ENCODE measurements at regions not wholly inside any gene's neighbourhood (a gene's known extent, or its start where the extent isn't known, plus 50 kb on each side); places are given as distances from the start of the nearest gene placed in this dataset.

- Histone ChIP-seq H3K9me2 (no peaks in the 10 kb centered on the region), H3K4me2 (no peak overlapping the region), H3K27ac (ENCODE audit: low read depth in 2 of 2, low read length in 1 of 2) (no peak overlapping the region), H3K4me3 (ENCODE audit: low read depth in 2 of 2, low read length in 1 of 2) (no peak overlapping the region), H3K4me1 (ENCODE audit: control insufficient read depth in 1 of 2, insufficient read depth in 2 of 2, low read depth in 1 of 2, low read length in 1 of 2) (peaks cover 0 to 2% of the 10 kb centered on the region in 2 experiments; a peak in 1 of 4 replicates), H3K79me2 (ENCODE audit: insufficient read depth) (no peaks in the 10 kb centered on the region), H3K36me3 (replicated peaks in 1 of 2; ENCODE audit: control insufficient read depth in 1 of 2, insufficient read depth in 2 of 2, low read length in 1 of 2) (no peaks in the 10 kb centered on the region), H3K9me3 (no peaks in the 10 kb centered on the region), H4K20me1 (ENCODE audit: insufficient read depth) (no peaks in the 10 kb centered on the region), H2AFZ (ENCODE audit: low read depth) (no peak overlapping the region), H3K9ac (no peak overlapping the region), H3K27me3 (ENCODE audit: insufficient read depth) (no peaks in the 10 kb centered on the region), H3F3A (replicated peaks; ENCODE audit: insufficient read depth) (no peaks in the 10 kb centered on the region)
- ChIA-PET POLR2A (interaction anchor here (0.6 kb wide), 1 partner anchor 107 kb away, joined by 3 read pairs; no protein-coding TSS in a partner anchor), CTCF (no interaction called here)
- TF ChIP-seq, protein P1, sequence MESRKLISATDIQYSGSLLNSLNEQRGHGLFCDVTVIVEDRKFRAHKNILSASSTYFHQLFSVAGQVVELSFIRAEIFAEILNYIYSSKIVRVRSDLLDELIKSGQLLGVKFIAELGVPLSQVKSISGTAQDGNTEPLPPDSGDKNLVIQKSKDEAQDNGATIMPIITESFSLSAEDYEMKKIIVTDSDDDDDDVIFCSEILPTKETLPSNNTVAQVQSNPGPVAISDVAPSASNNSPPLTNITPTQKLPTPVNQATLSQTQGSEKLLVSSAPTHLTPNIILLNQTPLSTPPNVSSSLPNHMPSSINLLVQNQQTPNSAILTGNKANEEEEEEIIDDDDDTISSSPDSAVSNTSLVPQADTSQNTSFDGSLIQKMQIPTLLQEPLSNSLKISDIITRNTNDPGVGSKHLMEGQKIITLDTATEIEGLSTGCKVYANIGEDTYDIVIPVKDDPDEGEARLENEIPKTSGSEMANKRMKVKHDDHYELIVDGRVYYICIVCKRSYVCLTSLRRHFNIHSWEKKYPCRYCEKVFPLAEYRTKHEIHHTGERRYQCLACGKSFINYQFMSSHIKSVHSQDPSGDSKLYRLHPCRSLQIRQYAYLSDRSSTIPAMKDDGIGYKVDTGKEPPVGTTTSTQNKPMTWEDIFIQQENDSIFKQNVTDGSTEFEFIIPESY (IDR thresholded peaks at IDR 0.05; ENCODE audit: borderline replicate concordance, low read depth), result no peak
- TF ChIP-seq USF2 (IDR thresholded peaks at IDR 0.05; ENCODE audit: borderline replicate concordance, low read depth, low read length) (no peak), RCOR1 (IDR thresholded peaks at IDR 0.05; ENCODE audit: low read length) (peak; percentile 38; the same call in 1 of the 2 replicates)
- DNase-seq, result no peak
- WGBS (ENCODE audit: low lambda C conversion rate), result 61% methylated on average over 6 of the region's 6 CpGs
Observed at GRCh38 chr3:182609575-182610156, 183.6 kb upstream of the ATP11B start.

DNA sequence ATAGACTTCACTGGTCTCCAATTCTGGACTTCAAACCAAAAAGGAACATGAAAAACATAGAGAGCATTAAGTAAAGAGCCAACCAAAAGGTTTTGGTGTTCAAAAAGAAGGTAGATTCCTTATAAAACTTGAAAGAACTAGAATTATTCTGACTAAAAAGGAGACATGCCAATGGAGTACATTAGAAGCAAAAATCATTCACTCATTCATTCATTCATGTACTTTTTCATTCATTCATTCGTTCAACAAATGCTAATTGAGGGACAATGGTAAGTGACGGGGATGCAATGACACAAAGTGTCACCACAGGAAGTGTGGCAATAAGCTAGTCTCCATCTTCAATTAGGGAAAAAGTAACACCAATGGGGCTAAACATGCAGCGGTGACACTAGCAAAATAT is 181.0 kb upstream of the ATP11B start:
- H3K9me3 ChIP-seq, result no peaks in the 10 kb centered on the region
- no peaks in the 10 kb centered on the region for H3K9me2 ChIP-seq
- no peak overlapping the region for H3K4me3 ChIP-seq (ENCODE audit: low read depth in 2 of 2, low read length in 1 of 2)
- H3K27me3 ChIP-seq (ENCODE audit: insufficient read depth), result no peaks in the 10 kb centered on the region
- 52% methylated on average over 3 of the region's 3 CpGs for WGBS (ENCODE audit: low lambda C conversion rate)
- TF ChIP-seq, protein P2, sequence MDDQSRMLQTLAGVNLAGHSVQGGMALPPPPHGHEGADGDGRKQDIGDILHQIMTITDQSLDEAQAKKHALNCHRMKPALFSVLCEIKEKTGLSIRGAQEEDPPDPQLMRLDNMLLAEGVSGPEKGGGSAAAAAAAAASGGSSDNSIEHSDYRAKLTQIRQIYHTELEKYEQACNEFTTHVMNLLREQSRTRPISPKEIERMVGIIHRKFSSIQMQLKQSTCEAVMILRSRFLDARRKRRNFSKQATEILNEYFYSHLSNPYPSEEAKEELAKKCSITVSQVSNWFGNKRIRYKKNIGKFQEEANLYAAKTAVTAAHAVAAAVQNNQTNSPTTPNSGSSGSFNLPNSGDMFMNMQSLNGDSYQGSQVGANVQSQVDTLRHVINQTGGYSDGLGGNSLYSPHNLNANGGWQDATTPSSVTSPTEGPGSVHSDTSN (IDR thresholded peaks at IDR 0.05), result no peak
- no peak for TF ChIP-seq ELF1 (IDR thresholded peaks at IDR 0.05)
- TF ChIP-seq EP300 (IDR thresholded peaks at IDR 0.05; ENCODE audit: borderline replicate concordance in 1 of 2, low read depth in 1 of 2, low read length in 1 of 2), result no peak
- TF ChIP-seq SMC3 (IDR thresholded peaks at IDR 0.05; ENCODE audit: low read depth, low read length), result no peak
- TF ChIP-seq RCOR1 (IDR thresholded peaks at IDR 0.05; ENCODE audit: low read length), result no peak
- no peak for TF ChIP-seq GABPA (IDR thresholded peaks at IDR 0.05; ENCODE audit: low read depth)
- no peak for TF ChIP-seq RXRA (IDR thresholded peaks at IDR 0.05; ENCODE audit: borderline replicate concordance, low read depth)
- TF ChIP-seq, protein P3, sequence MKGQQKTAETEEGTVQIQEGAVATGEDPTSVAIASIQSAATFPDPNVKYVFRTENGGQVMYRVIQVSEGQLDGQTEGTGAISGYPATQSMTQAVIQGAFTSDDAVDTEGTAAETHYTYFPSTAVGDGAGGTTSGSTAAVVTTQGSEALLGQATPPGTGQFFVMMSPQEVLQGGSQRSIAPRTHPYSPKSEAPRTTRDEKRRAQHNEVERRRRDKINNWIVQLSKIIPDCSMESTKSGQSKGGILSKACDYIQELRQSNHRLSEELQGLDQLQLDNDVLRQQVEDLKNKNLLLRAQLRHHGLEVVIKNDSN (IDR thresholded peaks at IDR 0.05; ENCODE audit: borderline replicate concordance, low read depth), result no peak
- TF ChIP-seq RAD21 (IDR thresholded peaks at IDR 0.05; ENCODE audit: low read length), result no peak
- TF ChIP-seq EZH2phosphoT487 (IDR thresholded peaks at IDR 0.05; ENCODE audit: borderline replicate concordance, low read depth), result no peak
- no peak for TF ChIP-seq POLR2AphosphoS5 (IDR thresholded peaks at IDR 0.05; ENCODE audit: low read depth, low read length)
- H3K4me1 ChIP-seq (ENCODE audit: control insufficient read depth in 1 of 2, insufficient read depth in 2 of 2, low read depth in 1 of 2, low read length in 1 of 2), result peaks cover 0 to 2% of the 10 kb centered on the region in 2 experiments; a peak in 1 of 4 replicates
- no peaks in the 10 kb centered on the region for H4K20me1 ChIP-seq (ENCODE audit: insufficient read depth)
- no peaks in the 10 kb centered on the region for H3K36me3 ChIP-seq (replicated peaks in 1 of 2; ENCODE audit: control insufficient read depth in 1 of 2, insufficient read depth in 2 of 2, low read length in 1 of 2)
- POLR2A ChIA-PET, result no interaction called here
- CTCF ChIA-PET, result interaction anchor here (1.7 kb wide), 1 partner anchor 9 kb away, joined by 5 read pairs; no protein-coding TSS in a partner anchor
- H3K4me2 ChIP-seq, result no peak overlapping the region
- no peak overlapping the region for H3K9ac ChIP-seq
- DNase-seq, result no peak
- no peaks in the 10 kb centered on the region for H3F3A ChIP-seq (replicated peaks; ENCODE audit: insufficient read depth)
- no peaks in the 10 kb centered on the region for H3K79me2 ChIP-seq (ENCODE audit: insufficient read depth)
- H3K27ac ChIP-seq (ENCODE audit: low read depth in 2 of 2, low read length in 1 of 2), result no peak overlapping the region
- no peak overlapping the region for H2AFZ ChIP-seq (ENCODE audit: low read depth)

All from SK-N-SH (cell line).